ENCODE measurements at regions not wholly inside any gene's neighbourhood (a gene's known extent, or its start where the extent isn't known, plus 50 kb on each side); places are given as distances from the start of the nearest gene placed in this dataset.

DNA sequence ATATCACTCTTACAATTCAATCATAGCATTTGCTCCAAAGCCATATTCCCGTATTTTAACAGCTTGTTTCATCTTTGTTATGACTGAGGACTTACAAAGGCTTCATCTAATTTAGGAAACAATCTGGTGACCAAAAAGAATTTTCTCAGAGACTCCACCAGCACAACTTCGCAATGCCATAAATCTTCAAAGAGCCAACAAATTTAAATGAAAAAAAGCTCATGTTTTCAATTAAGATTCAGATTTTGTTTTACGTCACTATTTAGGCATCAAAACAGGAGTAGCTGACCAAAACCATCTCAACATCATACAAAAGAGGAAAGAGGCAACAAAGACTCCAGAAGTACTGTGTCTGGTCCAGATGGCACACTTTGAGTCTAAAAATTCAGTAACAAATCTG lies 373.3 kb downstream of the TTLL7 start:
- TF ChIP-seq, protein P1, sequence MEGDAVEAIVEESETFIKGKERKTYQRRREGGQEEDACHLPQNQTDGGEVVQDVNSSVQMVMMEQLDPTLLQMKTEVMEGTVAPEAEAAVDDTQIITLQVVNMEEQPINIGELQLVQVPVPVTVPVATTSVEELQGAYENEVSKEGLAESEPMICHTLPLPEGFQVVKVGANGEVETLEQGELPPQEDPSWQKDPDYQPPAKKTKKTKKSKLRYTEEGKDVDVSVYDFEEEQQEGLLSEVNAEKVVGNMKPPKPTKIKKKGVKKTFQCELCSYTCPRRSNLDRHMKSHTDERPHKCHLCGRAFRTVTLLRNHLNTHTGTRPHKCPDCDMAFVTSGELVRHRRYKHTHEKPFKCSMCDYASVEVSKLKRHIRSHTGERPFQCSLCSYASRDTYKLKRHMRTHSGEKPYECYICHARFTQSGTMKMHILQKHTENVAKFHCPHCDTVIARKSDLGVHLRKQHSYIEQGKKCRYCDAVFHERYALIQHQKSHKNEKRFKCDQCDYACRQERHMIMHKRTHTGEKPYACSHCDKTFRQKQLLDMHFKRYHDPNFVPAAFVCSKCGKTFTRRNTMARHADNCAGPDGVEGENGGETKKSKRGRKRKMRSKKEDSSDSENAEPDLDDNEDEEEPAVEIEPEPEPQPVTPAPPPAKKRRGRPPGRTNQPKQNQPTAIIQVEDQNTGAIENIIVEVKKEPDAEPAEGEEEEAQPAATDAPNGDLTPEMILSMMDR (conservative IDR thresholded peaks at IDR 0.05) = no peak
- no peak for TF ChIP-seq ZFX (IDR thresholded peaks at IDR 0.05)

Data from C4-2B (cell line).